BE2C (cell line): ENCODE measurements at regions not wholly inside any gene's neighbourhood (a gene's known extent, or its start where the extent isn't known, plus 50 kb on each side); places are given as distances from the start of the nearest gene placed in this dataset.

ENCODE experiments used
- DNase-seq: peaks from one replicate; pipeline ENCODE4 v3.0.0-alpha.2; 2020
- H3K27me3 ChIP-seq: fragments of 250-450 bp; sonication (Bioruptor Pico); 2 replicates; pipeline ENCODE4 v1.5.1; 2020; ENCODE audit warnings: mild to moderate bottlenecking
- H3K36me3 ChIP-seq: fragments of 250-450 bp; sonication (Bioruptor Pico); 2 replicates; pipeline ENCODE4 v1.5.1; 2020; ENCODE audit warnings: mild to moderate bottlenecking
- H3K4me1 ChIP-seq: fragments of 250-450 bp; sonication (Bioruptor Pico); 2 replicates; pipeline ENCODE4 v1.5.1; 2020
- H3K4me3 ChIP-seq: 2 replicates; pipeline ENCODE4 v1.5.1; 2011; ENCODE audit warnings: low read depth, low read length
- H3K9me3 ChIP-seq: fragments of 250-450 bp; sonication (Bioruptor Pico); 2 replicates; pipeline ENCODE4 v1.5.1; 2020
- TF ChIP-seq, protein P1 (sequence below): IDR thresholded peaks from 2 replicates; pipeline ENCODE4 v1.5.1; 2012; ENCODE audit warnings: mild to moderate bottlenecking, low read depth, low read length

DNA sequence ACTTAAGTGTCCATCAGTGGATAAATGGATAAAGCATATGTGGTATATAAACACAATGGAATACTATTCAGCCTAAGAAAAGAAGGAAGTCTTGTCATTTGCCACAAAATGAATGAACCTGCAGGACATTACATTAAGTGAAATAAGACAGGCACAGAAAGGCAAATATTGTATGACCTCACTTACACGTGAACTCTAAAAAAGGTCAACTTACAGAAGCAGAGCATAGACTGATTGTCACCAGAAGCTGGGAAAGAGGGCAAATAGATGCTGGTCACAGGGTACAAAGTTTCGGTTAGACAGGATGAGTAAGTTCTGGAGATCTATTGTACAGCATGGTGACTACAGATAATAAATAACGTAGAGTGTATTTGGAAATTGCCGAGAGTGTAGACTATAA is 247.7 kb downstream of the RAB28 start:
- H3K36me3 ChIP-seq: no peaks in the 10 kb centered on the region

DNA sequence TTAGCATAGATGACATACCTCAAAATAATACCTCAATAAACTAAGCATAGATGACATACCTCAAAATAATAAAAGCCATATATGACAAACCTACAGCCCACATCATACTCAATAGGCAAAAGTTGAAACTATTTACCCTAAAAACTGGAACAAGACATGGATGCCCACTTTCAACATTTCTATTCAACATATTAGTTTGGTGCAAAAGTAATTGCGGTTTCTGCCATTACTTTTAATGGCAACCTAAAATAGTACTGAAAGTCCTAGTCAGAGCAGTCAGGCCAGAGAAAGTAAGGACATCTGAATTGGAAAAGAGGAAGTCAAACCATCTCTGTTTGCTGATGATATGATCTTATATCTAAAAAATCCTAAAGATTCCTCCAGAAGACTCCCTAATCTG is 250.4 kb downstream of the RAB28 start:
- H3K27me3 ChIP-seq: no peaks in the 10 kb centered on the region
- DNase-seq: no peak
- TF ChIP-seq, protein P1, sequence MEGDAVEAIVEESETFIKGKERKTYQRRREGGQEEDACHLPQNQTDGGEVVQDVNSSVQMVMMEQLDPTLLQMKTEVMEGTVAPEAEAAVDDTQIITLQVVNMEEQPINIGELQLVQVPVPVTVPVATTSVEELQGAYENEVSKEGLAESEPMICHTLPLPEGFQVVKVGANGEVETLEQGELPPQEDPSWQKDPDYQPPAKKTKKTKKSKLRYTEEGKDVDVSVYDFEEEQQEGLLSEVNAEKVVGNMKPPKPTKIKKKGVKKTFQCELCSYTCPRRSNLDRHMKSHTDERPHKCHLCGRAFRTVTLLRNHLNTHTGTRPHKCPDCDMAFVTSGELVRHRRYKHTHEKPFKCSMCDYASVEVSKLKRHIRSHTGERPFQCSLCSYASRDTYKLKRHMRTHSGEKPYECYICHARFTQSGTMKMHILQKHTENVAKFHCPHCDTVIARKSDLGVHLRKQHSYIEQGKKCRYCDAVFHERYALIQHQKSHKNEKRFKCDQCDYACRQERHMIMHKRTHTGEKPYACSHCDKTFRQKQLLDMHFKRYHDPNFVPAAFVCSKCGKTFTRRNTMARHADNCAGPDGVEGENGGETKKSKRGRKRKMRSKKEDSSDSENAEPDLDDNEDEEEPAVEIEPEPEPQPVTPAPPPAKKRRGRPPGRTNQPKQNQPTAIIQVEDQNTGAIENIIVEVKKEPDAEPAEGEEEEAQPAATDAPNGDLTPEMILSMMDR: no peak

More for the DNA sequence above, 247.7 kb downstream of the RAB28 start:
- Histone ChIP-seq H3K27me3 (no peaks in the 10 kb centered on the region), H3K4me3 (no peak overlapping the region), H3K9me3 (no peaks in the 10 kb centered on the region), H3K4me1 (no peaks in the 10 kb centered on the region)
- no peak for DNase-seq
- TF ChIP-seq, protein P1: no peak

DNA sequence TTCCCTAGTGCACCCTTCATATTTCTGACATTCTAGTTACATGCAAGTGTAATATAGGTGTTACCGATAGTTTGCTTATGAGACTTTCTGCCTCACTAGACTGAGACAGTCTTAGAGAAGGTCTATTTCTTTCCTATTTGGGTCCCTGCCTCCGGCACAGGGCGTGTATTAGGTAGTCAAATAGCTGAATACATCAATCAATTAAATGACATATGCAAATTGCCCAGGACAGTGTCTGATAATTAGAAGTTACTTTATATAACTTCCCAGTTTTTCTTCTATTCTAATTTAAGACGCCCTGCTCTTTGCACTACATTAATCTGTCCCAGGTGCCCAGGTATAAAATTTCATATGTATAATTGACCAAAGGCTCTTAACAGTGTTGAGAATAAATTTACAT is 264.2 kb downstream of the RAB28 start:
- H3K9me3 ChIP-seq: no peaks in the 10 kb centered on the region
- no peaks in the 10 kb centered on the region for H3K27me3 ChIP-seq
- no peak for DNase-seq
- H3K4me1 ChIP-seq: no peaks in the 10 kb centered on the region
- TF ChIP-seq, protein P1: no peak
- no peaks in the 10 kb centered on the region for H3K36me3 ChIP-seq
- H3K4me3 ChIP-seq: no peak overlapping the region

More for the DNA sequence above, 250.4 kb downstream of the RAB28 start:
- Histone ChIP-seq H3K36me3 (no peaks in the 10 kb centered on the region), H3K9me3 (no peaks in the 10 kb centered on the region), H3K4me3 (no peak overlapping the region), H3K4me1 (no peaks in the 10 kb centered on the region)

DNA sequence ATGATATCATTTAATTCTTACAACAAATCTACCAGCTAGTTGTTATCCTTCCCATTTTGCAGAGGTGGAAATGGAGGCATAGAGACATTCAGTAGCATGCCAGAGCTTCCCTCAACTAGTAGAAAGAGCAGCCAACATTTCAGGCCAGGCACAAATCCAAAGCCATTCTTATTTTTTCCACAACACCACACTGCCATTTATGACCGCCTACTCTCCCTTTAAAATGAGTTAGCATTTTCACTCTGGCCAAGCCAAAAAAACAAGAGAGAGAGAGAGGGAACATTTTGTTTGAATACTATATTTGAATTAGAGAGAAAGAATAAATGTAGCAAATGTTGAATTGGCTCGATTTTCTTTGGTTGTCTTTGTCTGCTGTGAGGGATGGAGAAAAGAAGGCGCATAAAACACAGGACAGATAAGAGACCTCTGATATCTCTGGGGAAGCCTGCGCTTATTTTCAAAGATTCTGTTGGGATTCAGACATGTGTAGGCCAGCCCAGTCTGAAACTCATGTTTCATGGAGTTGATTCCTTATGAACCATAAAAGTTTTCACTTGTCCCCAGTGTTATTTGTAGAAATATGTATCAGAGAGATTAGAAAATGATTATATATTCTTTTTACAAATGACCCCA is 265.7 kb downstream of the RAB28 start:
- no peak overlapping the region for H3K4me3 ChIP-seq
- H3K9me3 ChIP-seq: no peaks in the 10 kb centered on the region
- no peaks in the 10 kb centered on the region for H3K36me3 ChIP-seq
- TF ChIP-seq, protein P1: no peak
- no peaks in the 10 kb centered on the region for H3K4me1 ChIP-seq
- H3K27me3 ChIP-seq: no peaks in the 10 kb centered on the region
- DNase-seq: no peak

DNA sequence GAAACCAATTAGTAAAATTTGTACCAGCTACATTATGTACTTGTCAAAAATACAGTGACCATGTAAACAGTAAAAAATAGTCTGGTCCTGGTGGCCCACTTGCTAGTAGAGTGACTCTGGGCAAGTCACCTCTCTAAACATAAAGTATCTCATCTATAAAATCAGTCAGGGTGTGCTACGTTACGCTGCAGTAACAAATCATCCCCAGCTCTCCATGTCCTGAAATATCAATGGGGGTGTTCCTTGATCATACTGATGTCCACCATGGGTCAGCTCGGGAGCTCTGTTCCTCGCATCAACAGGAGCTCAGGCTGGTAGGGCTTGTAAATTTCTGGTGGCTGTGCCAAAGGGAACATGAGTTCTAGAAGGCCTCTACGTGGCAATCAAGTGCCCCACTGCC is 268.6 kb downstream of the RAB28 start:
- Histone ChIP-seq H3K27me3 (no peaks in the 10 kb centered on the region), H3K36me3 (no peaks in the 10 kb centered on the region), H3K4me1 (no peaks in the 10 kb centered on the region), H3K4me3 (no peak overlapping the region), H3K9me3 (no peaks in the 10 kb centered on the region)
- TF ChIP-seq, protein P1: no peak
- DNase-seq: no peak

DNA sequence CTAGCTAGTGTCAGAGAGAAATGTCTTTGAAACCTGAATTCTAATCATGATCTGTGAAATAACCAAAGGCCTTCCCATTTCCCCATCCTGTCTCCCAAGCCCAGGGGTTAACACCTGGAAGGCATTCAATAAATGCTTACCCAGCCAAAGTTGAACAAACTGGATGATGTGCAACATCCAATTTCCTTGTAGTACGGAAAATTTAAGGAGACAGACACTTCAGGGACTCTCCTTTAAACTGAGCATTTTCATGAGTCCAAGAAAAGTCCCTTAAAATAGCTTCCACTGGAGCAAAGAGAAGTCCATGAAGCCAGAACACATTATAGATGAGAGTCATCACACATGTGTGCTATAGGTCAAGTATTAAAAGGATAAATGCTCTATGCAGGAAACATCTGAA is 271.2 kb downstream of the RAB28 start:
- TF ChIP-seq, protein P1: no peak
- Histone ChIP-seq H3K4me3 (no peak overlapping the region), H3K9me3 (no peaks in the 10 kb centered on the region), H3K4me1 (no peaks in the 10 kb centered on the region), H3K36me3 (no peaks in the 10 kb centered on the region), H3K27me3 (no peaks in the 10 kb centered on the region)
- DNase-seq: no peak
